NT2/D1 (cell line): ENCODE measurements at regions not wholly inside any gene's neighbourhood (a gene's known extent, or its start where the extent isn't known, plus 50 kb on each side); places are given as distances from the start of the nearest gene placed in this dataset.
"Not testable (repeated sequence)": the region's sequence is repeated elsewhere in the genome, so short reads cannot be mapped to it uniquely, and the experiment has no call there.

Source experiments
- DNase-seq: peaks from one replicate; pipeline ENCODE4 v3.0.0-alpha.2; 2011; ENCODE audit warnings: low read depth, low spot score
- H3K27me3 ChIP-seq: 2 replicates; pipeline ENCODE4 v1.6.0; 2011; ENCODE audit warnings: mild to moderate bottlenecking; ENCODE audit not compliant: insufficient read length, insufficient read depth
- H3K36me3 ChIP-seq: 2 replicates; pipeline ENCODE4 v1.6.1; 2011; ENCODE audit warnings: mild to moderate bottlenecking, low read length, mixed read lengths; ENCODE audit not compliant: insufficient read depth, insufficient read length
- H3K4me1 ChIP-seq: 2 replicates; pipeline ENCODE4 v1.5.1; 2011; ENCODE audit not compliant: insufficient read depth, insufficient read length
- H3K4me3 ChIP-seq: 2 replicates; pipeline ENCODE4 v1.5.1; 2011; ENCODE audit warnings: low read depth; ENCODE audit not compliant: insufficient read length
- H3K9ac ChIP-seq: 2 replicates; pipeline ENCODE4 v1.6.0; 2011; ENCODE audit warnings: low read depth; ENCODE audit not compliant: insufficient read length
- H3K9me3 ChIP-seq: 2 replicates; pipeline ENCODE4 v1.5.1; 2011; ENCODE audit warnings: mild to moderate bottlenecking, low read length; ENCODE audit not compliant: insufficient read depth
- SUZ12 ChIP-seq: IDR thresholded peaks from 2 replicates; pipeline ENCODE4 v1.6.1; 2011; ENCODE audit not compliant: insufficient read length, insufficient read depth; ENCODE audit errors: extremely low read depth
- YY1 ChIP-seq: IDR thresholded peaks from 2 replicates; pipeline ENCODE4 v1.6.1; 2011; ENCODE audit not compliant: insufficient read length, insufficient read depth
- ZNF274 ChIP-seq: IDR thresholded peaks from 2 replicates; pipeline ENCODE4 v1.6.1; 2011; ENCODE audit warnings: mild to moderate bottlenecking, low read depth, low read length

DNA sequence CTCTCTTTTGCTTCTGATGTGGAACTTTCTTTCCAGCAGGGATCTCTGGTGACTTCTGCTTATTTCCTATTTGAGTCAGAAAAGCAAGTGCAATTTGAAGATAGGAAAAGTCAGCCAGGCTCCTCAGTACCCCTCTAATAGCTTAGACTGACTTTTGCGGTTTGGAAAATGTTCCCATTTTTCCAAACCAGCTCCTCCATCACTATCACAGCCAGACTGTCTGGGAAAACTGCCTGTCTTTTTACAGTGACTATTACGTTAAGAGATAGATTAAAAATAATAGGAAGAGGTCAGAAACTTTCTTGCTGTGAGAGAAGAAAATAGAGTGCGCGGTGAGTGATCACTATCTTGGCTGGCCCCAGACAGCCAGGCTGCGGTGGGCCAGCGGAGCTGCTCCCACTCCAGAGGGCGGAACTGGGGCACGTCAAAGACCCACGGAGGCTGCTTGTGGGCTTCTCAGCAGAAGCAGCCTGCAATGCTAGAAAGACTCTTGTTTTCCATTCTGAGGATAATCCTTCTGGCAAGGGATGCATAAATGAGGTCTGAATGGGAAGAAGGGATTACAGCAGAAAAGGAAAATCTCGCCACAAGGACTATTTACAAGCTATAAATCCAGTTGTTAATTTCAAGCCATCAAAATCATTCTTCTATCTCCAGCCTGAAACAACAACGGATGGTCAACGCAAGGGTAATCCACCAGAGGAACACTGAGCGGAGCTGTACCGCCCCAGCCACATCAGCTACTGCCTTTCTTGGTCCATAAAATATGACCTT is 151.0 kb upstream of the MSX2 start:
- Histone ChIP-seq H3K4me1 (no peaks in the 10 kb centered on the region), H3K4me3 (no peak overlapping the region), H3K9me3 (no peaks in the 10 kb centered on the region; the same call in 1 of the 2 replicates), H3K27me3 (peaks cover 2% of the 10 kb centered on the region), H3K36me3 (no peaks in the 10 kb centered on the region), H3K9ac (no peak overlapping the region)
- DNase-seq = no peak
- TF ChIP-seq SUZ12 (no peak), YY1 (no peak), ZNF274 (no peak)

DNA sequence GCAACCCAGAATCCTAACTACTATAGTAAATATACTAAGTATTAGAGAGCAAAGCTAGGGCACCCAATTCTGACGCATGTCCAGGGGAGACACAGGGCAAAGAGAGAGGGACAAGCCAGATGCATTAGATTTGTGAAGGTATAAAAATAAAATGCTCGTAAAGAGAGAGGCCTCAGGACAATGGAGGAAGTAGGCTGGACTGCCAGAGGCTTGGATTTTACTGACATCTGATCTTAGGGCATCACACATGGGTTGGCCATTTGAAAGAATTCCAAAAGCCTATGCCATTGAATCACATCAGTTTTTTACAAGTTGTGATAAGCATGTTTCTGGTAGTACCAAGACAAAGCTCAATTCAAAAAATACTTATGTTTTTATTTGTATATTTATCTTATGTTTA is 149.3 kb upstream of the MSX2 start:
- Histone ChIP-seq H3K4me3 (no peak overlapping the region), H3K36me3 (no peaks in the 10 kb centered on the region), H3K27me3 (peaks cover 2% of the 10 kb centered on the region), H3K9me3 (no peaks in the 10 kb centered on the region), H3K4me1 (no peaks in the 10 kb centered on the region), H3K9ac (no peak overlapping the region)
- no peak for DNase-seq
- TF ChIP-seq ZNF274 = no peak
- no peak for TF ChIP-seq YY1
- TF ChIP-seq SUZ12 = no peak

DNA sequence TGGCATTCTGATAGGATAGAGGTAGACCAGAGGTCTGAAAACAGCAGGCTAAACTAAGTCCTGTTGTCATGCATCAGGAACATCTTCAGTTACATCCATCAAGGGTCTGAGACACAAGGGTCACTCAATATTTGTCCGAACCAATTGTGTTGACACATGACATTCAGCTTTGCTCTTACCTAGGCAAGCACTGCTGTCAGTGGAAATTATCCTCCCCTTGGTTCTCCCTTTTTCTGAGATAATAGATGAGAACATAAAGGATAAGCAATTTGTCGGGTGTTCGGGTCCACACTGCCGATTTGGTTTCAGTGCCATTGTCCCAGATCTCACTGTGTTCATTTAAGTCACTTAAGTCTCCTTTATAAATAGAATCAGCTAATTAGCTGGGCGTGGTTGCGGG is 148.3 kb upstream of the MSX2 start:
- no peak overlapping the region for H3K9ac ChIP-seq
- H3K4me1 ChIP-seq = no peaks in the 10 kb centered on the region
- DNase-seq = no peak
- no peak for TF ChIP-seq ZNF274
- no peak for TF ChIP-seq YY1
- no peak for TF ChIP-seq SUZ12
- H3K27me3 ChIP-seq = peaks cover 2% of the 10 kb centered on the region
- no peak overlapping the region for H3K4me3 ChIP-seq
- no peaks in the 10 kb centered on the region for H3K9me3 ChIP-seq
- no peaks in the 10 kb centered on the region for H3K36me3 ChIP-seq

DNA sequence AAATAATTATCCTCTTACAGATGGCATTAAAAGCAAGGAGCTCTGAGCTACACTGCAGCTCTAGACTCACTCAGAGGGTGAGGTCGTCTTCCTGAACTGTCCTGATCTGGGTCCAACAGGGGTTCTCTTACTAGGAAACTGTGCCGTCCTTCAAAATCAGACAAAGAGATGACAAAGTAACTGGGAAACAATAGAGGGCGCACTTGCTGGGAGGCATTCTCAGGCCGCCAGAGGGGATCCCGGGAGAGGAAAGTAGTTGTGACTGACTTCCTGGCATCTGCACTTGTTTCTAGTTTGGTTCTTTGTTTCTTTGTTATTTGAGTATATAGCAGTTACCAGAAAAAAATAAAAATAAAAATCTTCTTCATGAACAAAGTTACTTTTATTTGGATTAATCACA is 142.9 kb upstream of the MSX2 start:
- DNase-seq = peak; percentile 47

DNA sequence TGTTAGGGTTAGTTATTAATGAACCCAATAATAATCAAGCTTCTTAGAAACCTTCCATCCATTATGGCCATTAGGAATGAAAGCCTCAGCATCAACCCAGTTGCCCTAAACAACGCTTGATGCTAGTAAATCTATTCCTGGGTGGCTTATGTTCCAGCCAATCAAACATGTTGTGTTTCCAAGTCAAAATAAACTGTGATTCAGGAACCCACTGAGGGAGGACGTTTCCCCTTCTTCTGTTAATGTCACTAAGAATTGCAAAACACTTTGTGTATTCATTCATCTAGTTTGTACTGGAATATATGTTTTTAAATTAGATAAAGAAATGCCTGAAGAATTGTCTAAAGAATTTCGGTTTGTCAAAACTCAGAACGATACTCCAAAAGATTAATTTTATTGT is 142.5 kb upstream of the MSX2 start:
- Histone ChIP-seq H3K4me3 (no peak overlapping the region), H3K4me1 (no peaks in the 10 kb centered on the region), H3K36me3 (no peaks in the 10 kb centered on the region), H3K9ac (no peak overlapping the region), H3K9me3 (no peaks in the 10 kb centered on the region), H3K27me3 (no peaks in the 10 kb centered on the region)
- TF ChIP-seq SUZ12 (no peak), YY1 (no peak), ZNF274 (no peak)
- no peak for DNase-seq

More for the DNA sequence above, 142.9 kb upstream of the MSX2 start:
- H3K4me3 ChIP-seq = no peak overlapping the region
- no peaks in the 10 kb centered on the region for H3K4me1 ChIP-seq
- no peaks in the 10 kb centered on the region for H3K36me3 ChIP-seq
- H3K9me3 ChIP-seq = no peaks in the 10 kb centered on the region
- no peak overlapping the region for H3K9ac ChIP-seq
- TF ChIP-seq SUZ12 (no peak), ZNF274 (no peak), YY1 (no peak)
- no peaks in the 10 kb centered on the region for H3K27me3 ChIP-seq

DNA sequence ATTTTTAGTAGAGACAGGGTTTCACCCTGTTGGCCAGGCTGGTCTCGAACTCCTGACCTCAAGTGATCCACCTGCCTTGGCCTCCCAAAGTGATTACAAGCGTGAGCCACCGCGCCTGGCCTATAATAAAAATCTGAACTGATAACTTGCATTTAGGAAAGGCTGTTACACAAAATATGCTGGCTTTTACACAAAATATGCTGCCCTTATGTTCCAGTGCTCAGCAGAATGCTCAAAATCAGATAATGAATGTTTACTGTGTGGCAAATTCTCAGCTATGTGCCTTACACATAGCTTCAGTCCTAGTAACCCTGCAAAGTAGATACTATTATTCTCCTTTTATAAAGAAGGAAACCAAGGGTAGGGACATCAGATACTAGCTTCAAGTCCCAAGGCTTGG is 141.3 kb upstream of the MSX2 start:
- DNase-seq = no peak
- TF ChIP-seq ZNF274 (no peak), YY1 (no peak), SUZ12 (no peak)
- Histone ChIP-seq H3K9ac (no peak overlapping the region), H3K9me3 (no peaks in the 10 kb centered on the region), H3K4me3 (no peak overlapping the region), H3K36me3 (no peaks in the 10 kb centered on the region), H3K4me1 (no peaks in the 10 kb centered on the region), H3K27me3 (no peaks in the 10 kb centered on the region)

DNA sequence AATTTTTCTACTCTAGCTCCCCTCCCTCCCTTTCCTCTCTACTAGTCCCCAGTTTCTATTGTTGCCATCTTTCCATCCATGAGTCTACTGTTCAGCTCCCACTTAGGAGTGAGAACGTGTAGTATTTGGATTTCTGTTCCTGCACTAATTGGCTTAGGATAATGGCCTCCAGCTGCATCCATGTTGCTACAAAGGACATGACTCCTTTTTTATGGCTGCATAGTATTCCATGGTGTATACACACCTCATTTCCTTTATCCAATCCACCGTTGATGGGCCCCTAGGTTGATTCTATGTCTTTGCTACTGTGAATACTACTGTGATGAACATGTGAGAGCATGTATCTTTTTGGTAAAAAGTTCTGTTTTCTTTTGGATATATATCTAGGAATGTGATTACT is 138.9 kb upstream of the MSX2 start:
- no peak for DNase-seq
- Histone ChIP-seq H3K27me3 (no peaks in the 10 kb centered on the region), H3K4me3 (no peak overlapping the region), H3K9ac (no peak overlapping the region), H3K4me1 (no peaks in the 10 kb centered on the region), H3K36me3 (no peaks in the 10 kb centered on the region), H3K9me3 (no peaks in the 10 kb centered on the region)
- TF ChIP-seq ZNF274 (no peak), SUZ12 (no peak), YY1 (no peak)

DNA sequence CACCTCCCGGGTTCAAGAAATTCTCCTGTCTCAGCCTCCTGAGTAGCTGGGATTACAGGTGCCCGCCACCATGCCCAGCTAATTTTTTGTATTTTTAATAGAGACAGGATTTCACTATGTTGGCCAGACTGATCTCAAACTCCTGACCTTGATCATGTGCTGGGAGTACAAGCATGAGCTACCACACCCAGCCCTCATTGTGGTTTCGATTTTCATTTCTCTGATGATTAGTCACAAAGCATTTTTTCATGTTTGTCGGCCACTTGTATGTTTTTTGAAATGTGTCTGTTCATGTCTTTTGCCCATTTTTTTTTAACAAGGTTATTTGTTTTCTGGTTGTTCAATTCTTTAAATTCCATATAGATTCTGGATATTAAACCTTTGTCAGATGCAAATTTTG is 138.2 kb upstream of the MSX2 start:
- H3K9ac ChIP-seq, H3K4me1 ChIP-seq, H3K9me3 ChIP-seq, DNase-seq, H3K27me3 ChIP-seq, H3K4me3 ChIP-seq, H3K36me3 ChIP-seq: not testable (repeated sequence)
